Activated gamma-delta T cell treated with anti-CD3 and anti-CD28 coated beads, Interleukin-2, amount 50 U/mL, for 16 hours (primary cell): ENCODE measurements at regions not wholly inside any gene's neighbourhood (a gene's known extent, or its start where the extent isn't known, plus 50 kb on each side); places are given as distances from the start of the nearest gene placed in this dataset.

Experiments
- DNase-seq: peaks from one replicate; pipeline ENCODE4 v3.0.0-alpha.2; 2020; ENCODE audit warnings: low read depth

DNA sequence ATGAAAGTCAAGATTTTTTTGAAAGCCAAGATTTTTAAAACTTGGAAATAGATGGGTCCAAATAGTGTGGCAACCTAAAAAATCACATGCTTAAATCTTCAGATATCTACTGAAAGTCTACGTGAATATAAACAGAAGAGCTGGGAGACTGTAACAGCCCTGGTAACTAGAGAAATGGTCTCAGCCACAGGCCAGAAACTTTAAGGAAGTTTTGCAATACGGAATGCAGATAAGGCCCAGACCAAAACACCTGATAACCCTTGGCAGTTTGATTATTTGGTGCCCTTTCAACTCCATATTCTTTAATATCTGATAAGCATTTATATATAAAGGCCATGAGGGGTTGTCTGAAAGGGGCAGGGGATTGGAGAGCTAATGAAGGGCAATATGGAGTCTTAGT is 537.3 kb upstream of the TGFBR2 start:
- no peak for DNase-seq

DNA sequence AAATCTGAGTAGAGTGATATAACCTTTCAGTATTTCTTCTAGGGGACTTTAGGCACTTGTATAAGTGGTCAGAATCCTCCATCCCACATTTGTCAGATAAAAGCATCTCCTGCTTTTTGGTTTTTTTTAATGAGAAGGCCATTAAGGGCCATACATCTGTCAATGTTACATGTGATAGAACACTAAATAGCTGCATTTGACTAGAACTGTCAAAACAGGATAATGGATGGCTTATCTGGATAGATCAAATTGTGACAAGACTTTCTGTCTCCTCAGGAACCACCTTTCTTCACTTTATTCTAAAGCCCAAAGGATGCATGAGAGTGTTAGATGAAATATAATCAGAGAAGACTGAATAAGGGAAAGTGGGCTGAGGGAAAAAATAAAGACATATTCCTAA is 533.4 kb upstream of the TGFBR2 start:
- no peak for DNase-seq

DNA sequence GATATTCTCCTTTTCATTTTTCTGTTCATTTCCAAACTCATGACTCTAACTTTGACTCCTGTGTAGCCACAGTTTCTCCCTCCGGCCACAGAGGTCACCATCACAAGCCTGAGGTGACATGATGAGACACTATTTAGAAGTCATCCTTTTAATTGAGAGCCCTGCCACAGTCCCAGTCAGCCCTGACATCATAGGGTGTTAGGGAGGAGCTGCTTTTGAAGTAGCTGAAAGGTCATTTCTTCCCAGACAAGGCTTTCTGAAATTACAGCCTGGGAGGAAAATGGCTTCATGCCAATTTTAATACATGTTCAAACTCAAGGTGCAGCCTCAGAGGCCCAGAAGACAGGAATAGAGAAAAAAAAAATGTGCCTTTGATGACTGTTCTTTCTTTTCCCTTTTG is 532.8 kb upstream of the TGFBR2 start:
- no peak for DNase-seq

DNA sequence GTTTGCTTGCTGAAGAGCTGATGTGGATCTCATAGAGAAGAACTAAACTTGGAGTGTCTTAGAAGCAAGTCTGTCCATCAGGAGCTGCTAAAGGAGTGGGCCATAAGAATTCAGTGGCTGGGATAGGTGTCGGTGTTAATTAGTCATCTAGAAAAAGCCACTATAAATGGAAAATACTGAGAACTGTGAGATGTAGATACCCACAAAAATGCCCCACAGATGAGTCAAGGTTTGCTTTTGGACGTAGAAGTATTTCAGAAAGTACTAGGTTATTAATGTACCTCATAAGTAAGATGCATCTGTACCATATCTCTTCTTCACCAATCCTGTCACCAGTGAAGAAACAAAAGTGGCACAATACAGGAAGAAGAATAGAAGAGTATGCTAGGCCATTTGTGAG is 530.9 kb upstream of the TGFBR2 start:
- DNase-seq: no peak

DNA sequence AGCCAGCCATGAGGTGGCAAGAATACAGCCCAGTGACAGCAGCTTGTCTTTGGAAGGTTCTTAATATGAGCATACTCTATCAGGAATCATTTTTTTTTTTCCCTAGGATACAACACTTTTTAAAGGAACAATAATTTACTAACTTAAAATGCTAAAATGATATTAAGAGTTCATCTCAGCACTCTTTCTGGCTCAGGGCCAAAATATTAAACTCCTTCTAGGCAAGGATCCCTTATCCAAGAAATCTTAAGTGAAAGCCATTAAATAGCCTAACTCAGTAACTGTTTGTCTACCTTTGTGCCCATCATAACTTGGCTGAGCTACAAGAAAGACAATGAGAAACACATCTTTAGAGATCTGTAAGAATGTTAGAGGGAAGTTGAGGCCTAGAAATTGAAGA is 529.5 kb upstream of the TGFBR2 start:
- DNase-seq: no peak

DNA sequence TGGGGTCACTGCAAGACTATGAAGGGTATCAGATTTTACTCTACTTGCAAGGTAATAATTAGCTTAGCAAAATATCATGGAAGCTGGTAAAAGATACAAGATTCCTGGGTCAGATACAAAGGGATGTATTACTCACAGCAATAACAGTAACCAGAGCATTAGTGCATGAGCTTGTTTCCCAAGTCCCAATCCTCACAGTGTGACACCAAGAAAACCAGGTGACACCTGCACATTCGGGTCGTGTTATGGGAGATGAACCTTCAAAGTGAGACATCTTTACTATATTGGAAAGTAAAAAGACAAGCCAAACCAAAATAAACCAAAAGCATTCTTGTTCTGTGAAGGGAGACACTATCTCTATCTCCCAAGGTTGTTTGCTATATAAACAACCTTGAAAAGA is 528.7 kb upstream of the TGFBR2 start:
- DNase-seq: no peak

DNA sequence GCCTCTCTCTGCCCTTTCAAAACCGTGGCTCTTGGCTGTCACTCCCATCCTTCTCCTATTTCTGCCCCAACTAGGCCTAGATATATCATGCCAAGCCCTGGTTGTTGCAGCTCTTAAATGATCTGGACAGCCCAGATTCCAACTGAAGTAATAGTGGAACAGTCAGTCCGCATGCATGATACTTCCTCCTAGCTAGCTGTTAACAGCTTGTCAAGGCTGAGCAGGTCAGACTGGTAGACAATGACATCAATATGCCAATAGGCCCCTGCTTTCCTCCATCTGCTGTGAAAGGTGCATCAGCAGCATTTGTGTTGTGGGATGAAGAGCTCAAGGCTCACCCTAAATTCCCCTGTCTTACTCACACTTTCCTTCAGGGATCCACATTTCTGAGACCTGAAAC is 527.7 kb upstream of the TGFBR2 start:
- DNase-seq: no peak

DNA sequence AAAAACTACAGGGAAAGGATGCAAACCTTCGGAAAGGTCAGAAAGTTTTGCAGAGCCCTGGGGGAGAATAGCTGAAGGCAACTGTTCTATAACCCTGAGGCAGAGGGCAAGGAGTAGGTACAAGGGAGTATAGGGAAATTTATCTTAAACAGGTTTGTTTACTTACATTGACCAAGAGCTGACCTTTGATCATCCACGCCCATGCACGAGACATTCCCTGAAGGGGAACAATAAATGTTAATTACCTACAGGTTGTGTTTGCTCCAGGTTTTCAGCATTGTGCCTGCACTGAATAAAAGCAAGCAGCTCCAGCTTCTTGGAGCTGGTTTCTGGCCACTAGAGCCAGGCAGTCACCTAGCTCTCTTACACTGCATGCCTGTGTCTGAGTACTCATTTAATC is 524.5 kb upstream of the TGFBR2 start:
- no peak for DNase-seq

DNA sequence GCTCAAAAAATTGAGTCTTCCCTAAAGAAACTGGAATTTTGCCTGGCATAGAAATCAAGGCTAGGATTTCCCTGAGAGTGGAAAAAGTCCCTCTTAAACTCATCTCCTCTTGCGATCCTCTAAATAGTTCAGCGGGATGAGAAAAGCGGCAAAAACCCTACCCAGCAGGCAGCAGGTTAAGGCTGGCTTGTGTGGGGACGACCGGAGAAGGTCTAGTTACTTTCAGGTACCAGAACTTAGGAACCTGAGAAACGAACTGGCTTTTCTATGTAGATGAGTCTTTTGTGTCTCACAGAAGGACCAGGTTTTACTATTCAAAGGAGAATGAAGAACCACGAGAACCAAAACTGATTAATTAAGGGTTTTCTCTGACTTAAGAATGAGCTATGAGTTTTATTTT is 523.7 kb upstream of the TGFBR2 start:
- DNase-seq: no peak

DNA sequence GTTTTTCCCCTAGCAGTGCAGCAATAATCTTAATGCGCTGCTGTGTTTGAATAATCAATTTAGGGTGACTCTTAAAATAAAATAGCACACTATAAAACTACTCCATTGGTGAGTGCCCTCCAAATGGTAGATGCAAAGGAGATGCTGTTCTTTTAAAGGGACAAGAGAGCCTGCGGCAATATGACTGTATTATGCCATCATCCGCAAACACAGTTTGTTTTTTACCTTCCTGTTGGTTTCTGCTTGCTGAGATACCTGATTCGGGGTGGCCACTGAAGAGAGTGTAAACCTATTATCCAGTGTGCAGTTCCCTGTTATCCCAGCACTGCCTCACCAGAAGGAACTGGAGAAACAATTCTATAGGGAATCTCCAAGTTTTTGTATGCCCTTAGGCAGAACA is 523.1 kb upstream of the TGFBR2 start:
- DNase-seq: no peak

DNA sequence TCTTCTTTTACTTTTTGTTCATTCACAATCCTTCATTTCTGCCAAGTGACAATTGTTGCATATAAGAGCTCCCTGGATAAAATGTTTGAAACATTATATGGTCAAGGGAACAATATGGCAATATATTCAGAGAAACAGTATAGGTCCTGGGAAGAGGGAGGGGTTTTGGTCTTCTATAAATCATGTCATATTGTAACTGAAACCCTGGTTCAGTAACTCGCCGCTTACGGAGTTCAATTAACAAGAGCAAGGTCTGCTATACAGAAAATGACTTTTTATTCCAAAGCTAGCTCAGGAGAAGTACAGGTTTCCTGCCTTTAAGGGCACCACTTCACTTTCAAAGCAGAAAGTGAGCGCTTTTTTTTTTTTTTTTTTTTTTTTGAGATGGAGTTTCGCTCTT is 522.1 kb upstream of the TGFBR2 start:
- no peak for DNase-seq

DNA sequence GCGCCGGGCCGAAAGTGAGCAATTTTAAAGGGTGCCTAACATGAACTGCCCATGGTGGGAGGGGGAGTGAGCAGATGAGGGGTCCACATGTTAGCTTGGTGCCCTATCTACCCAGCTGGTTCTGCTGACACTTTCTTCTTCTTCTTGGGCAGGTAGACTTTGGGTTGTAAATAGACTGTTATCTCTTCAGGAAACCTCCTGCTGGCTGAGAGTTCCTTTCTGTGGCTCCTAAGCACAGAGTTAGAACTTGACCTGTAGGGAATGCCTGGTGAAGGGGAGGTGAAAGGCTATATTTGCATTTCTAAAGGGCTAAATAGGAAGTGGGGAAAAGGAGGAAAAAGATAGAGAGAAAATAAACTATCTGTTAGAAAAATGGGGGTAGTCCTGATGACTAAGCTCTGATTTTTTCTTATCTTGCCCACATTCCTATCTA is 521.4 kb upstream of the TGFBR2 start:
- no peak for DNase-seq

DNA sequence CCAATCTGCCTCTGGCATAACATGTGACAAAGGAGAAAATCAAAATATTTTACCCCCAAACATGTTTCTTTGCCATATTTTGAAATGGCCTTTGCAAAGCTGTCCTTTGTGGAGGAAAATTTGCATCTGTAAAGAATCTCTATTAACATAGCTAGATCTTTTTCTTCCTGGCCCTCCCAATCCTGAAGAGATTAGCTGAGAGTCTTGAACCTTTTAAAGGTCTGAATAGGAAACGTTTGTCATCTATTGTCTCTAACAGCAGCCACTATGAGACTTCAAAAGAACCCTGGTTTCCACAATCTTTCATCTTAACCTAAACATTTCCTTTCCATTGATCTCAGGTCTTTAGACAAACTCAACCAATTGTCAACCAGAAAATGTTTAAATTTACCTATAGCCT is 520.9 kb upstream of the TGFBR2 start:
- DNase-seq: no peak

DNA sequence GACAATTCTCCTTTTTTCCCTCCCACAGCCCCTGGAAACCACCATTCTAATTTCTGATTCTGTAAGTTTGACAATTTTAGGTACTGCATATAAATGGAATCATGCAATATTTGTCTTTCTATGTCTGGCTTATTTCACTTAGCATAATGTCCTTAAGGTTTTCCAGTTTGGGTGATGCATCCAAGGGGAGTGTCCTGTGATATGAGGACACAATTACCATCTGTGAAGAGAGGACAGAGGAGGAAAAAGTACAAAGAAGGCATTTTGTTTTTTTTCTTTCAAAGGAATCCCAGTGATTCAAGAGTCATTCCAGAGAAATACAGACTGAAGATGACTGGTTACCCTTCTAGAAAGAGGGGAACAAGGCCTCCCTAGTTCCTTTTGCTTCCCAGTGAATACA is 514.7 kb upstream of the TGFBR2 start:
- DNase-seq: no peak

DNA sequence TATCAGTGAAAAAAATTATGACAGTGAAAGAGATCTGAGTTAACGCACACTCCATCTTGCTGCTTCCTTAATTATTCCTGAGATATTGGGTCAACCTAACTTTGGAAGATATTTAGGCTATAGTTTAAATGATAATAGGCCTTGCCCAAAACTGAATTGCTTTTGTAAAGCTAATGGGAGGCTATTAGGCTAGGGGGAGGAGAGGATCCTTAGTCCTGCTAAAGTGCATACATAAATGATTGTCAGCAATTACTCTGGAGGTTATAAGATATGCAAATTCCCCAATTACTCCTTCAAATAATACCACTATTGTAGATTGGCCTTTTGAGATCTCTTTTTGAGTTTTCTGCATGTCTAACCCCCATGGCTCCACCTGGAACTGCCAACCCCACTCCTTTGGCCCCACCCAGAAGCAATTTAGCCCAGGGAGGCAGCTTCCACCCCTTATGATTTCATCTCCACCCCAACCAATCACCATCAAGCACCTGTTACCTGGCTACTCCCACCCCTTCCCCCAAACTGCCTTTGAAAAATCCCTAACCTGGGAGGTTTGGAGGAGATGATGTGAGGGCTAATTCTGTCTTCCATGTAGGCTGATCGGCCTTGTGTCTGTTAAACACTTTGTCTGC is 509.3 kb upstream of the TGFBR2 start:
- no peak for DNase-seq

DNA sequence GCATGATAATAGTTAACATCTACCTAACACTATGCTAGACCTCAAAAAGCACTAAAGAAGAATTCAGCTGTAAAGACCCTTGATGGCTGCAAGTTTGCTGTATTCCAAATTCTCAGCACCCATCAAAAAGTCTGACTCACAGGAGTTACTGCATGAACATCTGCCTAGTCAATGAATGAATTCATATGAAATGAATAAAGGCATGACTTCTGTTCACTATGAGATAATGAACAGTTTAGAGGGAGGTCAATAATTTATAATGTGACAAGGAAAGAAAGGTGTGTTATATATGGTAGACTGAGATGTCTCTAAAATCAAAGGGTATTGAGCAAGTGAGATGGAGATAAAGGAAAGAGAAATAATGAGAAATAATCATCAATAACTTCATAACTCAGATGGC is 508.2 kb upstream of the TGFBR2 start:
- no peak for DNase-seq

DNA sequence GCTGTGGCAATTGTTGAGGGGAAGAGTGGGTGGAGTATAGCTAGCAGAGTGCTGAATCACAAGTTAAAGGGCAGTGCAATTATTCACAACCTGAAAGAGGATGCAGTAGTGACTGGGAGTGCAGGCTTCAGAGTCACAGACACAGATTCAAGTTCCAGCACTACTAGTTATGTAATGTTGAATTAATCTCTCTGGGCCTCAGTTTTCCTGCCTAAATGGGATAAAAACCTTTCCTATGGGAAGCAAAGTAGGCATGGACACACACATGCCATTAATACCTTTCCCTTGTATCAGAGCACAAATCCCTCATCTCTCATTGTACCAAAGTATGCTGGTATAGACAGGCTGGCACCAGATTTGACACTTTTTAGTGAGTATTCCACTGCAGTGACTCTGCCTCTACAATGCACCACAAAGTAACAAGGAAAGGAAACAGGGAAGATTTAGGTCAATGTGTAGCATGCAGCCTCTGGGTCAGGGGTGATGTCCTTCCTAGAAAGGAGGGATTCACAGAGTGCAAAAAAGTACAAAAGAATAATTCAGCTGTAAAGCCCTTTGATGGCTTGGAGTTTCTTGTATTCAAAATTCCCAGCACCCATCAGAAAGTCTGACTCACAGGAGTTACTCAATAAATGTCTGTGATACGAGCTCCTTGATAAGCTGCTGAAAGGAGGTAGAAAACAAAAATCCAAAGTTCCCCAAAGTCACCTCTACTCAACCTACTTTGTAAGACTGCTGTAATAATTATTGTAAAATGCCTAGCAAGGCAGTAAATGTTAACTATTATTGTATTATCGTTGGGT is 507.5 kb upstream of the TGFBR2 start:
- no peak for DNase-seq

DNA sequence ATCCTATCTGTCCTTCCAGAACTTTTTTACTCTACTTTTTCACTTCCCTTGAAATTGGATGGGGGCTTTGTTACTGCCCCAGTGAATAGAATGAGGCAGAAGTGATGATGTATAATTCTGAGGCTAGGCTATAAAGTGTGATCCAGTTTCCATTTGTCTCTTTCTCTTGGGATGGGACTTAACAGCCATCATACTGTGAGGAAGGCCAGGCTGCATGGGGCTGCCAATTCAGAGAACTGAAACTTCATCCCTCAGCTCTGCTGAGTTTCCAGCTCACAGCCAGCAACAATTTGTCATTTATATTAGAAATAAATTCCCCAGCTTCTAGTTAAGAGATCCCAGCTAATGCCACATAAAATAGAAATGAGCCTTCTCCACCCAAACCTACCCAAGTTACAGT is 504.0 kb upstream of the TGFBR2 start:
- no peak for DNase-seq

DNA sequence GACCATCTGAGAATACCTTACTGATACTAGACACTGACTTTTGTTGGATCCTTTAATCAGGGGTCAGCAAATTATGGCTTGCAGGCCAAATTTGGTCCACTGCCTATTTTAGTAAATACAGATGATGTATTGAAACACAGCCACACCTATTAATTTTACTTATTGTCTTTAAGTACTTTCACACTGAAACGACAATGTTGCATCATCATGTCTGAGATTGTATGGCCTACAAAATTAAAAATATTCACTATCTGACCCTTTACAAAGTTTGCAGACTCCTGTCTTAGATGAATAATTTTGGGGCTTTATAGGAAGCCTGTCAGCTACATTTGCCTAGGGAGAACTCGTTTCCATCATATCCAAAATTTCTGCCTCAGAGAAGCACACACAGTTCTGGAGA is 503.2 kb upstream of the TGFBR2 start:
- DNase-seq: no peak

DNA sequence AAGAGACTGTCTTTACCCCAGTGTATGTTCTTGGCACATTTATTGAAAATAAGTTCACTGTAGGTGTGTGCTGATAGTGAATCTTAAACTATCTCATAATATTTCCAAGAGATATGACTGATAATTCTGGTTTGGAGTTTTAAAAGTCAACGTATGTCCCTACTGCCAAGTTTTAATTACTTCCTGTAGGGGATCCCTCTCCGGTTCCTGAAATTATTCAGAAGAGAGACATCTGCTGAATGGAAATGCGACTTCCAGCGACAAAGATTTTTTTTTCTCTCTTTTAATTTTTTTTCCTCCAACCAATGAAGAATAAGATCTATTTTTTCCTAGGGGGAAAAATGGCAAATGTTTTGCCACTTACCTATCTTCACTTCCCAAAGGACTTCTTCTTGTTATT is 498.9 kb upstream of the TGFBR2 start:
- no peak for DNase-seq

DNA sequence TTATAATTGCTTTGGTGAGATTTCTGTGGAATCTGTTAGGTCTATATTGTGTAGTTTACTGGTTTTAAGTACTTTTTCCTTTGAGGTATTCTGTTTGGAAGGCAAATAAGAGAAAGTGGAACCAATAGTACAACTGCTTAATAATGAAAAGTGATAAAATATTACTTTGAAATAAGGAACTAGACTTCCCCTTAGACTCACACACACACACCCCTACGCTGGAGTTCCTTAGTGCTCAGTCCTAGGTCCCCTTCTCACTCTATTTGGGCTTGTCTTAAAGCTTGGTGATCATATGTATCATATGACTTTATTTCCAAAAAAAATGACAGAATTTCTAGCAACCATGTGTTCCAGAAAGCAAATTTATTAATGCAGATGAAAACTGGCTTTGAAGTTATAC is 494.0 kb upstream of the TGFBR2 start:
- no peak for DNase-seq

DNA sequence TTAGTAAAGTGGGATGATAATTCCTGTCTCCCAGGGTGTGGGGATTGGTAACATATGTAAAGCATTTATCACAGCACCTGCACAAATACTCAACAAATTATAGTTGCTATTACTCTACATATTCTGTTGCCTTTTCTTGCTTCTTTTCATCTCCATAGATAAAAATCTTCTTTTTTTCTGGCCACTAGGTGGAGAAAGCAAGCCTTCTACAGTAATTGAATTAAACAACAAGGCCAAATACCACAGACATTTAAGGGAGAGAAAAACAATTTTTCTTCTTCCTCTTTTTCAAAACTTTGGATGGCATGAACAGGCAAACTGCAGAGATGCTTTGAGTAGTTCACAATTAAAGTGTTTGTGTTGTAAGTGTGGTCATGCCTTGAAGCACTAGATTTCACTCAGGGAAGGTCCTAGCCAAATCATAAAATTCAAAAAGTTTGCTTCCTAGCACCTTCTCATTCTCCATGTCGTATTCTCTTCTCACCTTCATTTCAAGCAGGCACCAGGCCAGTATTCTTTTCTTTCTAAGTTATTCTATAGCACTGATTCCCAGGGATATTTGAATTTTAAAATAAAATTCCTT is 493.4 kb upstream of the TGFBR2 start:
- no peak for DNase-seq

DNA sequence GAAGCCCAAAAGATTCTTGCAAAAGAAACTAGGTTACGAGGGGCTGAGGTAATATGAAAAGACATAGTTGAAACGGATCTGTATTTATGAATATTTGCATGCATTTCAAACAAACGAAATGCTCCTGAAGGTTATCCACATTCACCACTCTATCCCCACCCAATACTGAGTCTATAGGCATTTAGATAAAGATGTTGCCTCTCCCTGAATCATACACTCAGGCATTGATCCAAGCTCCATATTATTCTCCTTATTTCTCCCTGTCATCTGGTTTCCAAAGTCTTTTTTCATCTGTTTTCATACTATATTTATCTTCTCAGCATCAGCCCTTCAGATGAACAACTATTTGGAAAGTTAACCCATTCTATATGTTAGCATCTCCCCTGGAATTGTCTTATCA is 492.5 kb upstream of the TGFBR2 start:
- DNase-seq: no peak

DNA sequence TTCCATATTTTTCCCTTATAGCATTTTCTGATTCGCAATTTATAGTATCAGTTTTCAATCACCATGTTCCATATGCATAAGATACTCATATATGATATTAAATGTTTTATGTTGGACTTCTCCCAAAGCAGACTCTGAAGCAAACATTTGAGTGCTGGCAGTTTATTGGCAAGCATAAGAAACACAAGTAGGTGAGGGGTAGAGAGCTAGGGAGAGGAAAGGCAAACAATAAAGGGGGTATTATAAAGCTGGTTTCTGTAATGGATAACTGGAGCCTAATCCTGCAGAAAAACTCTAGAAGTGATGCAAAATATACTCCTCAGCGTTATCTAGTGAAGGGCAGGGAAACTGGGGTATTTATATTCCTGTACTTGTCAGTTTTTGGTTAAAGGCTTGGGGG is 491.5 kb upstream of the TGFBR2 start:
- no peak for DNase-seq
